WTC11 (cell line): ENCODE measurements at regions not wholly inside any gene's neighbourhood (a gene's known extent, or its start where the extent isn't known, plus 50 kb on each side); places are given as distances from the start of the nearest gene placed in this dataset.

Experiments
- ATAC-seq: fragments of 200-7000 bp; cut with Tn5 transposase; 2 replicates; pipeline ENCODE4 v1.10.0; 2021; ENCODE audit warnings: mild to moderate bottlenecking, moderate library complexity
- CTCF ChIA-PET: fragments of 300-600 bp; sonication (Branson Sonifier 250); formaldehyde crosslinking; loops from one replicate; lab custom pipeline; 2021; ENCODE audit warnings: antibody characterized with exemption; lab: Charles Lee
- POLR2A ChIA-PET: fragments of 350-600 bp; sonication (Branson Sonifier 250); formaldehyde crosslinking; loops from one replicate; lab custom pipeline; 2021; ENCODE audit warnings: antibody characterized with exemption; lab: Charles Lee
- DNase-seq: peaks from one replicate; pipeline ENCODE4 v3.0.0; 2021; ENCODE audit warnings: low spot score
- H3K27ac Mint-ChIP-seq: 2 replicates; pipeline ENCODE4 v1.8.0; 2021; ENCODE audit warnings: mixed read lengths
- H3K27me3 Mint-ChIP-seq: 2 replicates; pipeline ENCODE4 v1.8.0; 2021; ENCODE audit warnings: low read depth, mild to moderate bottlenecking, moderate library complexity, mixed read lengths
- H3K36me3 Mint-ChIP-seq: 2 replicates; pipeline ENCODE4 v1.8.0; 2021; ENCODE audit warnings: mixed read lengths
- H3K4me1 Mint-ChIP-seq: 2 replicates; pipeline ENCODE4 v1.8.0; 2022; ENCODE audit warnings: mixed read lengths
- H3K4me3 Mint-ChIP-seq: 2 replicates; pipeline ENCODE4 v1.8.0; 2021; ENCODE audit warnings: mild to moderate bottlenecking, moderate library complexity, mixed read lengths
- H3K9me3 Mint-ChIP-seq: 2 replicates; pipeline ENCODE4 v1.8.0; 2021; ENCODE audit warnings: mixed read lengths
- AR ChIP-seq: fragments of 250-450 bp; sonication (Bioruptor Pico); IDR thresholded peaks from 2 replicates; pipeline ENCODE4 v1.9.0; 2021; ENCODE audit warnings: mild to moderate bottlenecking
- ATF3 ChIP-seq: sonication (generic); formaldehyde crosslinking; conservative IDR thresholded peaks from 2 replicates; pipeline ENCODE4 v1.8.1; 2022; ENCODE audit warnings: mild to moderate bottlenecking, missing genetic modification reagents
- CREM ChIP-seq: sonication (generic); formaldehyde crosslinking; IDR thresholded peaks from 2 replicates; pipeline ENCODE4 v1.8.1; 2022; ENCODE audit warnings: mild to moderate bottlenecking, missing genetic modification reagents, moderate library complexity
- E2F5 ChIP-seq: sonication (generic); formaldehyde crosslinking; IDR thresholded peaks from 2 replicates; pipeline ENCODE4 v1.8.1; 2022; ENCODE audit warnings: mild to moderate bottlenecking, moderate library complexity, missing genetic modification reagents
- ELF4 ChIP-seq: sonication (generic); formaldehyde crosslinking; IDR thresholded peaks from 2 replicates; pipeline ENCODE4 v1.8.1; 2022; ENCODE audit warnings: low read depth, mild to moderate bottlenecking, moderate library complexity, missing genetic modification reagents
- ETV6 ChIP-seq: sonication (generic); formaldehyde crosslinking; IDR thresholded peaks from 2 replicates; pipeline ENCODE4 v1.8.1; 2022; ENCODE audit warnings: mild to moderate bottlenecking, missing genetic modification reagents
- FOXJ3 ChIP-seq: sonication (generic); formaldehyde crosslinking; IDR thresholded peaks from 2 replicates; pipeline ENCODE4 v1.9.0; 2021; ENCODE audit warnings: missing genetic modification reagents, mild to moderate bottlenecking, borderline replicate concordance
- MXD4 ChIP-seq: fragments of 250-450 bp; sonication (Bioruptor Pico); IDR thresholded peaks from 2 replicates; pipeline ENCODE4 v1.8.0; 2021; ENCODE audit warnings: mild to moderate bottlenecking, moderate library complexity, borderline replicate concordance
- MYBL2 ChIP-seq: sonication (generic); formaldehyde crosslinking; IDR thresholded peaks from 2 replicates; pipeline ENCODE4 v1.8.1; 2023; ENCODE audit warnings: mild to moderate bottlenecking, moderate library complexity, missing genetic modification reagents
- NFATC4 ChIP-seq: fragments of 250-450 bp; sonication (Bioruptor Pico); IDR thresholded peaks from 2 replicates; pipeline ENCODE4 v1.9.0; 2021; ENCODE audit warnings: mild to moderate bottlenecking
- NFYB ChIP-seq: sonication (generic); formaldehyde crosslinking; conservative IDR thresholded peaks from 2 replicates; pipeline ENCODE4 v1.8.0; 2022; ENCODE audit warnings: low read depth, missing genetic modification reagents
- RELA ChIP-seq: sonication (generic); formaldehyde crosslinking; IDR thresholded peaks from 2 replicates; pipeline ENCODE4 v1.8.1; 2022; ENCODE audit warnings: missing genetic modification reagents, mild to moderate bottlenecking, borderline replicate concordance
- SMAD4 ChIP-seq: sonication (generic); formaldehyde crosslinking; IDR thresholded peaks from 2 replicates; pipeline ENCODE4 v1.8.0; 2022; ENCODE audit warnings: mild to moderate bottlenecking, missing genetic modification reagents
- SOX15 ChIP-seq: fragments of 250-450 bp; sonication (Bioruptor Pico); IDR thresholded peaks from 2 replicates; pipeline ENCODE4 v1.9.0; 2021; ENCODE audit warnings: mild to moderate bottlenecking
- STAT6 ChIP-seq: sonication (generic); formaldehyde crosslinking; conservative IDR thresholded peaks from 2 replicates; pipeline ENCODE4 v1.8.1; 2023; ENCODE audit warnings: mild to moderate bottlenecking, low read depth, missing genetic modification reagents, moderate library complexity
- ZBTB43 ChIP-seq: sonication (generic); formaldehyde crosslinking; IDR thresholded peaks from 2 replicates; pipeline ENCODE4 v1.8.1; 2023; ENCODE audit warnings: mild to moderate bottlenecking, missing genetic modification reagents
- ZNF138 ChIP-seq: sonication (generic); formaldehyde crosslinking; conservative IDR thresholded peaks from 2 replicates; pipeline ENCODE4 v1.8.1; 2022; ENCODE audit warnings: mild to moderate bottlenecking, moderate library complexity, missing genetic modification reagents
- ZNF281 ChIP-seq: sonication (generic); formaldehyde crosslinking; IDR thresholded peaks from 2 replicates; pipeline ENCODE4 v1.8.0; 2023; ENCODE audit warnings: mild to moderate bottlenecking, missing genetic modification reagents
- ZNF396 ChIP-seq: fragments of 250-450 bp; sonication (Bioruptor Pico); IDR thresholded peaks from 2 replicates; pipeline ENCODE4 v1.8.0; 2021; ENCODE audit warnings: mild to moderate bottlenecking, moderate library complexity, borderline replicate concordance
- TF ChIP-seq, protein P1 (sequence below): fragments of 250-450 bp; sonication (Bioruptor Pico); conservative IDR thresholded peaks from 2 replicates; pipeline ENCODE4 v1.9.0; 2021; ENCODE audit warnings: mild to moderate bottlenecking

DNA sequence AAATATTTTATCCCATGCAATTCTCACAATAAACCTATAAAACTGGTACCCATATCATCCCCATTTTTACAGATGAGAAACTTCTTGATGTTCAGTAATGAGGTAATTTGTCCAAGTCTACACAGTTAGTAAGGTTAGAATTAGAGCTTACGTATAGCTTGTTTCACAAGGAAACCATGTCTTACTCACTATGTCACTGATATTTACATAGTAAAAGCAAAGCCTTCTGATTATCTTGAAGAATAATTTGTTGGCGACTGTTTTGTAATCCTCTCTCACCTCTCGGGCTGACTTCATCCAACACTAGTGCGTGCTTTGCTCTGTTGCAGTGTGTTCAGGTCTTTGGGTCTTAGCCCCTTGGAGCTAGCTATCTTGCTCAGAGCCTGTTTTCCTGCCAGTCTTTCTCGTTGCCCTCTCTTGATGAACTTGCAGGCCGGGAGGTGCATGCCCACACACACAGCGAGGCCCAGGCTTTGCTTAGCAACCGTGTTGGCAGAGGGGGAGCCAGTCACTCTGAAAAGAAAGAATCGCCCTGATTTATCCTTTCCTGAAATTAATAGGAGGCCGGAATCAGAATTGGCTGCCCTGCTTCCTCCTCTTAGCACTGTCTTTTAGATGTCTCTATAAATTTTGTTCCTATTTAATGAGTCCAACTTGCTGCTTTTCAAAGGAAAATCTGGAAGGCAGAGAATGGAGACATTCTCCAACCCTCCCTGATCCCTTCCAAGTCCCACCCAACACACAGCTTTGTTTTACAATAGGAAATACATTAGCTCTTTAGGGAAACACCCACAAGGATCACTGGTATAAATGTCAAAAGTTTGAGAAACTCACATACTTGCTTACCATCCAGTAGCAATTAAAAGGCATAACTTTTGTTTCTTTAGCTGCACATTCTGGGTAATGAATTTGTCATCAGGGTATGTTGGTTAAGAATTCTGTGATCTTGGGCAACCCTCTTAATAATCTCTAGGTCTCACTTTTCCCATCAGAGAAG, 97.6 kb upstream of the SEC11C start:
- no peaks in the 10 kb centered on the region for H3K9me3 Mint-ChIP-seq
- H3K27ac Mint-ChIP-seq: no peak overlapping the region
- peaks cover 7% of the 10 kb centered on the region for H3K4me1 Mint-ChIP-seq
- TF ChIP-seq E2F5 (CRISPR knock-in tag) (no peak), ETV6 (CRISPR knock-in tag) (no peak), ZNF138 (CRISPR knock-in tag) (no peak), MYBL2 (CRISPR knock-in tag) (no peak), ZBTB43 (no peak), FOXJ3 (CRISPR knock-in tag) (no peak), ZNF281 (CRISPR knock-in tag) (no peak), ELF4 (no peak), RELA (CRISPR knock-in tag) (no peak), MXD4 (CRISPR knock-in tag) (no peak), NFATC4 (CRISPR knock-in tag) (no peak), ZNF396 (CRISPR knock-in tag) (no peak), SOX15 (CRISPR knock-in tag) (no peak), SMAD4 (CRISPR knock-in tag) (no peak), AR (no peak), ATF3 (CRISPR knock-in tag) (no peak), NFYB (CRISPR knock-in tag) (no peak), CREM (CRISPR knock-in tag) (no peak), STAT6 (CRISPR knock-in tag) (no peak)
- TF ChIP-seq, protein P1, sequence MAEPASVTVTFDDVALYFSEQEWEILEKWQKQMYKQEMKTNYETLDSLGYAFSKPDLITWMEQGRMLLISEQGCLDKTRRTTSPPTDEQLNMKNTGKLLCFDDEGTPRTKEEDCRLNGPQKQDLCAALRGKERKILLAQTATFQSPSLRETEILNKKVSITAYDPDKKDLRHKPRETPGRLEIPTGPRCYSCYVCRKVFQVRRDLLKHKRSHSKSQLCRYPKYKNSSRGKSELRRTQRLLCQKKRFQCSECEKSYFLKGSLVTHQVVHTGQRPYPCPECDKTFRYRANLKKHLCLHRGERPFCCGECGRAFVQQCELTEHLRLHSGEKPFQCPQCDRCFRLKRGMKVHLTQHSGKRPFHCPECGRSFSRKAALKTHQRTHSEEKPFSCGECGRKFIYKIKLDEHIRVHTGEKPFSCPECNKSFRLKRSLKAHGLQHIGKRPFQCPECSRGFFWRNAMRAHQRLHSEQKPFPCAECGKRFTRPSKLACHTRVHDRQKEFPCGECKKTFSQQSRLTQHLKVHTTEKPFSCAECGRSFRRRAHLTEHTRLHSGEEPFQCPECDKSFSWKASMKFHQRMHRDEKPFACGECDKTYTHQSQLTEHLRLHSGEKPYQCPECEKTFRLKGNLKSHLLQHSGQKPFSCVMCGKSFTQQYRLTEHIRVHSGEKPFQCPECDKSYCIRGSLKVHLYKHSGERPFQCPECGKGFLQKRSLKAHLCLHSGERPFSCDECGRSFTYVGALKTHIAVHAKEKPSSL (CRISPR knock-in tag): no peak
- CTCF ChIA-PET: interaction anchor here (1.5 kb wide), 1 partner anchor 28 kb away, joined by 6 read pairs; no protein-coding TSS in a partner anchor
- POLR2A ChIA-PET: no interaction called here
- DNase-seq (no peak), ATAC-seq (peak; percentile 28; the same call in 1 of the 2 replicates)
- H3K36me3 Mint-ChIP-seq: no peaks in the 10 kb centered on the region
- H3K4me3 Mint-ChIP-seq: no peak overlapping the region
- H3K27me3 Mint-ChIP-seq: no peaks in the 10 kb centered on the region
